ENCODE measurements at regions not wholly inside any gene's neighbourhood (a gene's known extent, or its start where the extent isn't known, plus 50 kb on each side); places are given as distances from the start of the nearest gene placed in this dataset.

GRCh38 chr17:14790521-14790920 is 474.6 kb downstream of the PMP22 start:
- Histone ChIP-seq H3K4me2 (replicated peaks; ENCODE audit: extremely low read depth, low read length, poor library complexity, severe bottlenecking) (no peak overlapping the region), H3K4me1 (ENCODE audit: control insufficient read depth in 1 of 2, insufficient read depth in 2 of 2, low read length in 2 of 2) (peaks cover 2 to 8% of the 10 kb centered on the region in 2 donors), H3K9me3 (replicated peaks in 1 of 2; ENCODE audit: control insufficient read depth in 1 of 2, insufficient read depth in 1 of 2, low read length in 2 of 2) (no peaks in the 10 kb centered on the region), H2AFZ (ENCODE audit: insufficient read depth, low read depth, low read length, poor library complexity, severe bottlenecking) (no peak overlapping the region), H3K9ac (ENCODE audit: insufficient read depth, low read length, poor library complexity, severe bottlenecking) (no peak overlapping the region), H3K36me3 (replicated peaks in 1 of 2; ENCODE audit: control insufficient read depth in 1 of 2, insufficient read depth in 2 of 2, low read length in 2 of 2) (no peaks in the 10 kb centered on the region), H3K4me3 (replicated peaks in 1 of 3; ENCODE audit: low read depth in 2 of 3, low read length in 3 of 3) (no peak overlapping the region), H3K27ac (ENCODE audit: low read depth in 1 of 2, low read length in 2 of 2) (no peak overlapping the region), H3K79me2 (ENCODE audit: insufficient read depth, low read length) (no peaks in the 10 kb centered on the region), H4K20me1 (ENCODE audit: insufficient read depth, low read length) (no peaks in the 10 kb centered on the region), H3K27me3 (ENCODE audit: control insufficient read depth in 2 of 2, insufficient read depth in 2 of 2, low read length in 2 of 2) (no peaks in the 10 kb centered on the region)
- Mint-ChIP-seq H3K36me3 (no peaks in the 10 kb centered on the region), H3K27me3 (ENCODE audit: low read depth in 3 of 3) (peaks cover 0 to 7% (median 0%) of the 10 kb centered on the region in 3 donors), H3K4me3 (no peak overlapping the region), H3K27ac (no peak overlapping the region), H3K4me1 (peaks cover 20% of the 10 kb centered on the region), H3K9me3 (peaks cover 0 to 2% (median 0%) of the 10 kb centered on the region in 7 donors)
- 0% methylated on average over 1 of the region's 4 CpGs for WGBS (ENCODE audit: insufficient coverage)
- DNase-seq, result peak; percentile 18 to 45 (median 29)
- TF ChIP-seq CTCF (IDR thresholded peaks at IDR 0.05), result no peak
- intact Hi-C loops (cut with micrococcal nuclease), result no loop called here

- peaks cover 0 to 9% of the 10 kb centered on the region in 2 donors for H3K9me3 ChIP-seq (replicated peaks in 1 of 2; ENCODE audit: control insufficient read depth in 1 of 2, insufficient read depth in 1 of 2, low read length in 2 of 2)
- H3K27ac Mint-ChIP-seq, result no peak overlapping the region
- H3K4me1 Mint-ChIP-seq, result peaks cover 2% of the 10 kb centered on the region
- no peak overlapping the region for H3K4me3 ChIP-seq (replicated peaks in 1 of 3; ENCODE audit: low read depth in 2 of 3, low read length in 3 of 3)
- DNase-seq, result no peak
- no peaks in the 10 kb centered on the region for H4K20me1 ChIP-seq (ENCODE audit: insufficient read depth, low read length)
- H3K9me3 Mint-ChIP-seq, result peaks cover 0 to 12% (median 4%) of the 10 kb centered on the region in 7 donors
- no peak overlapping the region for H3K27ac ChIP-seq (ENCODE audit: low read depth in 1 of 2, low read length in 2 of 2)
- H3K4me1 ChIP-seq (ENCODE audit: control insufficient read depth in 1 of 2, insufficient read depth in 2 of 2, low read length in 2 of 2), result no peaks in the 10 kb centered on the region
- H2AFZ ChIP-seq (ENCODE audit: insufficient read depth, low read depth, low read length, poor library complexity, severe bottlenecking), result no peak overlapping the region
- no peak for TF ChIP-seq CTCF (IDR thresholded peaks at IDR 0.05)
- H3K36me3 Mint-ChIP-seq, result no peaks in the 10 kb centered on the region
- intact Hi-C loops (cut with micrococcal nuclease), result no loop called here
- no peak overlapping the region for H3K4me3 Mint-ChIP-seq
- H3K4me2 ChIP-seq (replicated peaks; ENCODE audit: extremely low read depth, low read length, poor library complexity, severe bottlenecking), result no peak overlapping the region
- WGBS (ENCODE audit: insufficient coverage), result 64% methylated on average over 2 of the region's 5 CpGs
- no peaks in the 10 kb centered on the region for H3K36me3 ChIP-seq (replicated peaks in 1 of 2; ENCODE audit: control insufficient read depth in 1 of 2, insufficient read depth in 2 of 2, low read length in 2 of 2)
- H3K79me2 ChIP-seq (ENCODE audit: insufficient read depth, low read length), result no peaks in the 10 kb centered on the region
- no peak overlapping the region for H3K9ac ChIP-seq (ENCODE audit: insufficient read depth, low read length, poor library complexity, severe bottlenecking)
- no peaks in the 10 kb centered on the region for H3K27me3 ChIP-seq (ENCODE audit: control insufficient read depth in 2 of 2, insufficient read depth in 2 of 2, low read length in 2 of 2)
- peaks cover 0 to 5% (median 0%) of the 10 kb centered on the region in 3 donors for H3K27me3 Mint-ChIP-seq (ENCODE audit: low read depth in 3 of 3)
These were observed 480.0 kb downstream of the PMP22 start for GRCh38 chr17:14784997-14785696.
